MM.1S (cell line): ENCODE measurements at regions not wholly inside any gene's neighbourhood (a gene's known extent, or its start where the extent isn't known, plus 50 kb on each side); places are given as distances from the start of the nearest gene placed in this dataset.

Experiments
- DNase-seq: peaks from one replicate; pipeline ENCODE4 v3.0.0-alpha.2; 2015
- H2AFZ ChIP-seq: fragments of 300-600 bp; sonication (generic); 2 replicates; pipeline ENCODE4 v1.6.0; 2016; ENCODE audit warnings: antibody characterized with exemption, low read length
- H3F3A ChIP-seq: fragments of 300-600 bp; sonication (generic); 2 replicates; pipeline ENCODE4 v1.6.1; 2016; ENCODE audit warnings: mild to moderate bottlenecking, antibody characterized with exemption, low read length, moderate library complexity, mixed read lengths; ENCODE audit not compliant: insufficient read depth
- H3K27ac ChIP-seq: fragments of 300-600 bp; sonication (generic); 2 replicates; pipeline ENCODE4 v1.5.1; 2016; ENCODE audit warnings: mild to moderate bottlenecking, low read length
- H3K27me3 ChIP-seq: fragments of 300-600 bp; sonication (generic); replicated peaks from 2 replicates; pipeline ENCODE4 v1.6.0; 2016; ENCODE audit warnings: low read length; ENCODE audit not compliant: insufficient read depth
- H3K36me3 ChIP-seq: fragments of 300-600 bp; sonication (generic); replicated peaks from 2 replicates; pipeline ENCODE4 v1.6.1; 2016; ENCODE audit warnings: mild to moderate bottlenecking, low read length, mixed read lengths; ENCODE audit not compliant: insufficient read depth
- H3K4me1 ChIP-seq: fragments of 300-600 bp; sonication (generic); 2 replicates; pipeline ENCODE4 v1.6.1; 2016; ENCODE audit warnings: low read length, mixed read lengths
- H3K4me2 ChIP-seq: fragments of 300-600 bp; sonication (generic); 2 replicates; pipeline ENCODE4 v1.6.0; 2016; ENCODE audit warnings: low read depth, low read length
- H3K4me3 ChIP-seq: fragments of 300-600 bp; sonication (generic); 2 replicates; pipeline ENCODE4 v1.5.1; 2016; ENCODE audit warnings: low read length, mixed read lengths
- H3K79me2 ChIP-seq: fragments of 300-600 bp; sonication (generic); 2 replicates; pipeline ENCODE4 v1.6.1; 2016; ENCODE audit warnings: mixed run types, low read length, mixed read lengths
- H3K9ac ChIP-seq: fragments of 300-600 bp; sonication (generic); 2 replicates; pipeline ENCODE4 v1.6.1; 2016; ENCODE audit warnings: low read length, mixed read lengths
- H3K9me2 ChIP-seq: fragments of 300-600 bp; sonication (generic); replicated peaks from 2 replicates; pipeline ENCODE4 v1.6.1; 2016; ENCODE audit warnings: mild to moderate bottlenecking, low read length, mixed read lengths; ENCODE audit not compliant: insufficient read depth
- H3K9me3 ChIP-seq: fragments of 300-600 bp; sonication (generic); replicated peaks from 2 replicates; pipeline ENCODE4 v1.6.1; 2016; ENCODE audit warnings: mild to moderate bottlenecking, low read length, mixed read lengths; ENCODE audit not compliant: insufficient read depth
- H4K20me1 ChIP-seq: fragments of 300-600 bp; sonication (generic); 2 replicates; pipeline ENCODE4 v1.6.1; 2016; ENCODE audit warnings: mild to moderate bottlenecking, low read length, moderate library complexity, mixed read lengths; ENCODE audit not compliant: insufficient read depth
- CTCF ChIP-seq: fragments of 300-600 bp; sonication (generic); IDR thresholded peaks from 2 replicates; pipeline ENCODE4 v1.5.1; 2016; ENCODE audit warnings: antibody characterized with exemption, low read length, mixed read lengths
- EZH2 ChIP-seq: fragments of 300-600 bp; sonication (generic); optimal IDR thresholded peaks from 2 replicates; pipeline ENCODE3; 2017; ENCODE audit warnings: low read depth, mild to moderate bottlenecking, antibody characterized with exemption, low read length, mixed read lengths
- EZH2phosphoT487 ChIP-seq: fragments of 300-600 bp; sonication (generic); IDR thresholded peaks from 2 replicates; pipeline ENCODE4 v1.6.1; 2018; ENCODE audit warnings: antibody characterized with exemption, low read length

DNA sequence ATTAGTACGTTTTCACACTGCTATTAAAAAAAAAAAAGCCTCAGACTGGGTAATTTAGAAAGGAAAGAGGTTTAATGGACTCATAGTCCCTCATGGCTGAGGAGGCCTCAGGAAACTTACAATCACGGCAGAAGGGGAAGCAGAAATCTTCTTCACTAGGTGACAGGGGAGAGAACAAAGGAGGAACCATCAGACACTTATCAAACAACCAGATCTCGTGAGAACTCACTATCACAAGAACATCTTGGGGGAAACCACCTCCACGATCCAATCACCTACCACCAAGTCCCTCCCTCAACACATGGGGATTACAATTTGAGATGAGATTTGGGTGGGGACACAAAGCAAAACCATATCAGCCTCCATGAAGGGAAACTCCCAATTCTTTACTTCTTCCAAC is 85.2 kb upstream of the MAFB start:
- H3K4me1 ChIP-seq, result peaks cover 21% of the 10 kb centered on the region
- H3K27ac ChIP-seq, result no peak overlapping the region
- DNase-seq, result no peak
- H3F3A ChIP-seq, result peaks cover 6% of the 10 kb centered on the region; the same call in 1 of the 2 replicates
- no peak overlapping the region for H3K4me3 ChIP-seq
- no peaks in the 10 kb centered on the region for H3K36me3 ChIP-seq
- no peak overlapping the region for H3K4me2 ChIP-seq
- H4K20me1 ChIP-seq, result no peaks in the 10 kb centered on the region
- H3K9ac ChIP-seq, result no peak overlapping the region
- H3K27me3 ChIP-seq, result no peaks in the 10 kb centered on the region
- no peak for TF ChIP-seq CTCF
- TF ChIP-seq EZH2, result no peak
- TF ChIP-seq EZH2phosphoT487, result no peak
- H3K9me3 ChIP-seq, result no peaks in the 10 kb centered on the region
- H3K79me2 ChIP-seq, result no peaks in the 10 kb centered on the region
- H3K9me2 ChIP-seq, result no peaks in the 10 kb centered on the region
- H2AFZ ChIP-seq, result no peak overlapping the region

GRCh38 chr20:40775561-40776146 is 86.6 kb upstream of the MAFB start:
- no peaks in the 10 kb centered on the region for H3K9me2 ChIP-seq
- no peaks in the 10 kb centered on the region for H3K27me3 ChIP-seq
- H3K27ac ChIP-seq, result no peak overlapping the region
- DNase-seq, result no peak
- no peaks in the 10 kb centered on the region for H3K9me3 ChIP-seq
- H3K79me2 ChIP-seq, result no peaks in the 10 kb centered on the region
- H3F3A ChIP-seq, result peaks cover 6% of the 10 kb centered on the region; the same call in 1 of the 2 replicates
- no peaks in the 10 kb centered on the region for H4K20me1 ChIP-seq
- no peak overlapping the region for H3K9ac ChIP-seq
- peaks cover 26% of the 10 kb centered on the region for H3K4me1 ChIP-seq
- TF ChIP-seq EZH2 (no peak), EZH2phosphoT487 (no peak), CTCF (no peak)
- H2AFZ ChIP-seq, result no peak overlapping the region; the same call in 1 of the 2 replicates
- no peak overlapping the region for H3K4me2 ChIP-seq
- no peak overlapping the region for H3K4me3 ChIP-seq
- H3K36me3 ChIP-seq, result no peaks in the 10 kb centered on the region

GRCh38 chr20:40776466-40777457 is 87.7 kb upstream of the MAFB start:
- Histone ChIP-seq H3K4me1 (peaks cover 26% of the 10 kb centered on the region), H3K27ac (no peak overlapping the region), H3K9me3 (no peaks in the 10 kb centered on the region), H3K9me2 (no peaks in the 10 kb centered on the region), H3K36me3 (no peaks in the 10 kb centered on the region), H3K79me2 (no peaks in the 10 kb centered on the region), H3K27me3 (no peaks in the 10 kb centered on the region), H3K4me2 (no peak overlapping the region), H3K4me3 (no peak overlapping the region), H2AFZ (no peak overlapping the region), H3K9ac (no peak overlapping the region), H4K20me1 (no peaks in the 10 kb centered on the region), H3F3A (peaks cover 6% of the 10 kb centered on the region; the same call in 1 of the 2 replicates)
- DNase-seq, result no peak
- TF ChIP-seq EZH2phosphoT487 (no peak), CTCF (no peak), EZH2 (no peak)
